Type B pancreatic cell (in vitro differentiated cells): ENCODE measurements at regions not wholly inside any gene's neighbourhood (a gene's known extent, or its start where the extent isn't known, plus 50 kb on each side); places are given as distances from the start of the nearest gene placed in this dataset.

ENCODE experiments used
- DNase-seq: peaks from one replicate; pipeline ENCODE4 v3.0.0; 2021; ENCODE audit warnings: mixed read lengths; ENCODE audit not compliant: unreplicated experiment; ENCODE audit errors: extremely low spot score
- H3K27ac Mint-ChIP-seq: 2 replicates; pipeline ENCODE4 v1.8.0; 2021; ENCODE audit warnings: mild to moderate bottlenecking, mixed read lengths
- H3K27me3 Mint-ChIP-seq: 2 replicates; pipeline ENCODE4 v1.8.0; 2021; ENCODE audit warnings: mixed read lengths
- H3K36me3 Mint-ChIP-seq: 2 replicates; pipeline ENCODE4 v1.8.0; 2021; ENCODE audit warnings: mixed read lengths
- H3K4me1 Mint-ChIP-seq: one replicate; pipeline ENCODE4 v1.8.0; 2021; ENCODE audit warnings: mixed read lengths; ENCODE audit not compliant: unreplicated experiment
- H3K4me3 Mint-ChIP-seq: 2 replicates; pipeline ENCODE4 v1.8.0; 2021; ENCODE audit warnings: mild to moderate bottlenecking, mixed read lengths
- H3K9me3 Mint-ChIP-seq: 2 replicates; pipeline ENCODE4 v1.8.0; 2021; ENCODE audit warnings: mixed read lengths
- TF ChIP-seq, protein P1 (sequence below): fragments of 200-600 bp; sonication (generic); conservative IDR thresholded peaks from 2 replicates; pipeline ENCODE4 v1.5.0; 2021; ENCODE audit warnings: antibody characterized with exemption, mild to moderate bottlenecking

DNA sequence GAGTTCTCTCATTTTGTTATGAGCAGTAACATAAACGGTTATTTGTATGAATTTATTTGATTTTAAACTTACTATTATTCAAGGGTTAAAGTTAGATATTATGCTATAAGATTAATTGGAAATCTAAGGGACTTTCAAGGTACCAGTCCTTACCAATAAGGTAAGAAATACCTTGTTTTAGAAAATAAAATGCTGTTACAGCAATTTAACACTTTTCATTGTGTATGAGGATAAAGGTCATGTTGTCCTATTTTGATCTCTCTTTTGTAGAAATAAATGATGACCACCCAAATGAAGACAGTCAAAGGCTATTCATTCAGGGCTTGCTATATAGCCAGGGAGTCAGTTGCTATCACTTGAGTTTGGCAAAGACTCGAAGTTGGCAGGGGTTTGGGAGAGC is 1185.9 kb upstream of the GOT2 start:
- TF ChIP-seq, protein P1, sequence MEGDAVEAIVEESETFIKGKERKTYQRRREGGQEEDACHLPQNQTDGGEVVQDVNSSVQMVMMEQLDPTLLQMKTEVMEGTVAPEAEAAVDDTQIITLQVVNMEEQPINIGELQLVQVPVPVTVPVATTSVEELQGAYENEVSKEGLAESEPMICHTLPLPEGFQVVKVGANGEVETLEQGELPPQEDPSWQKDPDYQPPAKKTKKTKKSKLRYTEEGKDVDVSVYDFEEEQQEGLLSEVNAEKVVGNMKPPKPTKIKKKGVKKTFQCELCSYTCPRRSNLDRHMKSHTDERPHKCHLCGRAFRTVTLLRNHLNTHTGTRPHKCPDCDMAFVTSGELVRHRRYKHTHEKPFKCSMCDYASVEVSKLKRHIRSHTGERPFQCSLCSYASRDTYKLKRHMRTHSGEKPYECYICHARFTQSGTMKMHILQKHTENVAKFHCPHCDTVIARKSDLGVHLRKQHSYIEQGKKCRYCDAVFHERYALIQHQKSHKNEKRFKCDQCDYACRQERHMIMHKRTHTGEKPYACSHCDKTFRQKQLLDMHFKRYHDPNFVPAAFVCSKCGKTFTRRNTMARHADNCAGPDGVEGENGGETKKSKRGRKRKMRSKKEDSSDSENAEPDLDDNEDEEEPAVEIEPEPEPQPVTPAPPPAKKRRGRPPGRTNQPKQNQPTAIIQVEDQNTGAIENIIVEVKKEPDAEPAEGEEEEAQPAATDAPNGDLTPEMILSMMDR = no peak
- H3K4me1 Mint-ChIP-seq = no peaks in the 10 kb centered on the region
- no peak overlapping the region for H3K4me3 Mint-ChIP-seq
- H3K36me3 Mint-ChIP-seq = no peaks in the 10 kb centered on the region
- no peaks in the 10 kb centered on the region for H3K9me3 Mint-ChIP-seq
- DNase-seq = no peak
- no peak overlapping the region for H3K27ac Mint-ChIP-seq
- peaks cover 2% of the 10 kb centered on the region for H3K27me3 Mint-ChIP-seq

DNA sequence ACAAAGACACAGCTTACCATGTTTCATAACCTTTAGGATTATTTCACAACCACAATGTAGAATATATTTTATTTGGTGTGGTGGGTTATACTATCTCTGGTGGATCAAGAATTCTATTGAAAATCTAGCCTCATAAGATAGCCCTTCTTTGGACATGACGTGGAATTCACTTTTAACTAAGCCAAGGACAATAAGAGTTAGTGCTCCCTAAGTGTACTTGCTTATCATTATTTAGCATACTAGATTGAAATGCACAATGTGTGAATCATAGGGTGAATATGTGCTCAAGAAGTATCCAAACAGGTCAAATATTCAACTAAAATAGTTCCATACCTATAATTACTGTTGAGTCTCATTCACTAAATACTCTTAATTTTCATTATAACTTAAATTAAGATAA is 1179.5 kb upstream of the GOT2 start:
- TF ChIP-seq, protein P1 = no peak
- no peak for DNase-seq
- no peaks in the 10 kb centered on the region for H3K9me3 Mint-ChIP-seq
- peaks cover 10% of the 10 kb centered on the region for H3K27me3 Mint-ChIP-seq
- H3K4me1 Mint-ChIP-seq = peaks cover 5% of the 10 kb centered on the region
- no peaks in the 10 kb centered on the region for H3K36me3 Mint-ChIP-seq
- H3K27ac Mint-ChIP-seq = no peak overlapping the region
- H3K4me3 Mint-ChIP-seq = no peak overlapping the region

DNA sequence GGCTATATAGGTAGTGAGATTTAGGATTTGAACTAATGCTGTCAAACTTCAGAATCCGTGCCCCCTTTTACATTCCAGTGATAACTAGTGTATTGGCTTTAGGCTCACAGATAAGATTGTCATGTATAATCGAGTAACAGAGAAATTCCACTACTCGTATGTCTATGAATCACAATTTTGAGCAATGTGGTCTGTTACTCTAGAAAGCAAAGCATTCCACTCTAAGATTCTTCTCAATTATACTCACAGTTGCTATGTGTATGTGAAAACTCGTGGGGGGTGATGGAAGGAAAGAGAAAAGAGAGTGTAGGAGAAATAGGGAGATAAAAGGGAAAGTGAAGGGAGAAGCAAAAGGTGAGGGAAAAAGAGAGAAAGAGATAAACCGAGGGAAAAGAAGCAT is 1175.1 kb upstream of the GOT2 start:
- no peak overlapping the region for H3K27ac Mint-ChIP-seq
- H3K36me3 Mint-ChIP-seq = no peaks in the 10 kb centered on the region
- no peaks in the 10 kb centered on the region for H3K9me3 Mint-ChIP-seq
- peaks cover 12% of the 10 kb centered on the region for H3K4me1 Mint-ChIP-seq
- H3K4me3 Mint-ChIP-seq = no peak overlapping the region
- TF ChIP-seq, protein P1 = no peak
- DNase-seq = no peak
- H3K27me3 Mint-ChIP-seq = peaks cover 7% of the 10 kb centered on the region

DNA sequence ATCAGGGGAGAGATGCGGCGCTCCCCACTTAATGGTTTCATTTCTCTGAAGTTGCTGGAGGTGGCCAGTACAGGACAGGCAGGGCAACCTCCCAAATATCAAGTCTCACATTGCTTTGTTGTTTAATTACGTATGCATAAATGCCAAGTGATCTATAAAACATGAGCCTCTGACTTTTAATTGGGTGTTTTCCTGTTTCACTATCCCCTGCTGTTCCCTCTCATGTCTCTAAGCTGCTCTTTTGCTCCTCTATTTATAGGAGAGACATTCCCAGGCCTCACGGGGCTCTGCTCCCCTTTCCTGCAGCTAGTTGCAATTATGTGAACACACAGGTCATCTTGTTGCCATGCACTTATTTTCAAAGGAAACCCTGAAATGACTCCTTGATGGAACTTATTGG is 1173.5 kb upstream of the GOT2 start:
- Mint-ChIP-seq H3K36me3 (no peaks in the 10 kb centered on the region), H3K4me3 (no peak overlapping the region), H3K9me3 (no peaks in the 10 kb centered on the region), H3K27ac (no peak overlapping the region), H3K4me1 (peaks cover 12% of the 10 kb centered on the region), H3K27me3 (peaks cover 7% of the 10 kb centered on the region)
- no peak for DNase-seq
- TF ChIP-seq, protein P1 = no peak

DNA sequence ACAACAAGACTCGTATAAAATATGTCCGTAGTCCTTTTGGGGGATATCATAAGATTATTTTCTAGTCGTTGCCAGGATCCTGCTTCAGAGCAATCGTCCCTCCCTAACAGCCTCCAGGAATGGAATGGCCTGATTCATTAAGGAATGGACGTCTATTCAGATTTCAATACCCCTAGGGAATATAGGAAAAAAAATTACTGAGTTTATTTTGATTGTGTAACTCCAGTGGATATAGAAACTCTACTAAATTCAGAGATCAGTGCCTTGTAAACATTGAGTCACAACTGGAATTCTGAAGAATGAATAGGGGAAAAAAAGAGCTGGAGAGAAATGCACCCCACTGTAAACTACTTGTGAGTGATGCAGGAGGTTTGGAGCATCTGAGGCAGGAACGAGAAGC is 1171.5 kb upstream of the GOT2 start:
- no peaks in the 10 kb centered on the region for H3K9me3 Mint-ChIP-seq
- no peak for DNase-seq
- peaks cover 4% of the 10 kb centered on the region for H3K27me3 Mint-ChIP-seq
- H3K4me1 Mint-ChIP-seq = peaks cover 12% of the 10 kb centered on the region
- H3K27ac Mint-ChIP-seq = no peak overlapping the region
- H3K4me3 Mint-ChIP-seq = no peak overlapping the region
- TF ChIP-seq, protein P1 = no peak
- H3K36me3 Mint-ChIP-seq = no peaks in the 10 kb centered on the region

DNA sequence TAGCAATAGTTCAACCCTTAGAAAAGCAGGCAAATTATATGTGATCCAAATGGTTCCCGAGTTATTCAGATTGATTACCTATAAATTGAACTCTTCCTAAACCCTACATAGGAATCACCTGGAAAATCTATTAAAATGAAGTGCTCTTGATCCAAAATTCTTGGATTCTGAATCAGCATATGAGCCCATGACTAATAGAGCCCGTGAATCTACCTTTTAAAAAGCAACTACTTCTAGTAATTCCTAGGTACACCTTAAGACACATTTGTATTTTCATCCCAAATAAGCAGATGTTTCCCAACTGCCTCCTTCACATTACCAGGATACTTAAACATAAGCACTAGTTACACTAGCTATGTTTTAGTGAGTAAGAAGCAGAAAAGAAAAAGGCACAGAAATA is 1171.0 kb upstream of the GOT2 start:
- no peak overlapping the region for H3K4me3 Mint-ChIP-seq
- TF ChIP-seq, protein P1 = no peak
- H3K27ac Mint-ChIP-seq = no peak overlapping the region
- H3K27me3 Mint-ChIP-seq = peaks cover 4% of the 10 kb centered on the region
- peaks cover 12% of the 10 kb centered on the region for H3K4me1 Mint-ChIP-seq
- no peak for DNase-seq
- no peaks in the 10 kb centered on the region for H3K36me3 Mint-ChIP-seq
- no peaks in the 10 kb centered on the region for H3K9me3 Mint-ChIP-seq
